IMR-90 (cell line): ENCODE measurements at regions not wholly inside any gene's neighbourhood (a gene's known extent, or its start where the extent isn't known, plus 50 kb on each side); places are given as distances from the start of the nearest gene placed in this dataset.

ENCODE experiments used
- ATAC-seq: fragments of 200-7000 bp; cut with Tn5 transposase; 2 replicates; pipeline ENCODE4 v1.9.1; 2020; ENCODE audit warnings: low read depth, mild to moderate bottlenecking, moderate library complexity
- BruUV-seq: library from RNA; stranded (reverse); fragments of 400-500 nt; replicated peaks from 2 replicates; lab custom pipeline; 2021; lab: Mats Ljungman, UMichigan
- CTCF ChIA-PET: fragments of 300-600 bp; formaldehyde crosslinking; extraction: SDS; loops from one replicate; lab custom pipeline; 2021; ENCODE audit warnings: antibody characterized with exemption; lab: Yijun Ruan, JAX
- POLR2A ChIA-PET: fragments of 300-600 bp; sonication (Branson Sonifier 250); formaldehyde crosslinking; loops from one replicate; lab custom pipeline; 2022; ENCODE audit warnings: antibody characterized with exemption; ENCODE audit not compliant: unreplicated experiment; lab: Charles Lee
- DNase-seq: peaks from one replicate; pipeline ENCODE4 v3.0.0; 2013
- H2AFZ ChIP-seq: replicated peaks from 2 replicates; pipeline ENCODE3; 2013; ENCODE audit warnings: low read length, mild to moderate bottlenecking; ENCODE audit not compliant: poor library complexity
- H2AK5ac ChIP-seq: 2 replicates; pipeline ENCODE4 v1.6.1; 2013; ENCODE audit warnings: low read depth, low read length, inconsistent platforms
- H2AK9ac ChIP-seq: replicated peaks from 2 replicates; pipeline ENCODE3; 2013; ENCODE audit warnings: mild to moderate bottlenecking, low read depth, low read length, moderate library complexity; ENCODE audit not compliant: poor library complexity
- H2BK120ac ChIP-seq: 2 replicates; pipeline ENCODE4 v1.6.1; 2013; ENCODE audit warnings: low read depth, low read length, inconsistent platforms
- H2BK15ac ChIP-seq: 3 replicates; pipeline ENCODE4 v1.6.1; 2013; ENCODE audit warnings: low read depth, low read length, inconsistent platforms
- H2BK20ac ChIP-seq: 2 replicates; pipeline ENCODE4 v1.6.1; 2013; ENCODE audit warnings: low read depth, mild to moderate bottlenecking, inconsistent platforms, low read length, moderate library complexity
- H2BK5ac ChIP-seq: 2 replicates; pipeline ENCODE4 v1.6.1; 2013; ENCODE audit warnings: mild to moderate bottlenecking, low read depth, low read length, inconsistent platforms; ENCODE audit not compliant: poor library complexity, severe bottlenecking
- H3K14ac ChIP-seq: replicated peaks from 2 replicates; pipeline ENCODE4 v1.6.1; 2013; ENCODE audit warnings: low read depth, low read length, inconsistent platforms
- H3K18ac ChIP-seq: 2 replicates; pipeline ENCODE4 v1.6.1; 2013; ENCODE audit warnings: low read depth, low read length, control low read depth
- H3K23ac ChIP-seq: 2 replicates; pipeline ENCODE4 v1.6.1; 2013; ENCODE audit warnings: low read depth, low read length, inconsistent platforms
- H3K27ac ChIP-seq: 2 replicates; pipeline ENCODE4 v1.5.1; 2013; ENCODE audit warnings: mild to moderate bottlenecking, control low read depth, low read length; ENCODE audit not compliant: insufficient read depth
- H3K27me3 ChIP-seq: 2 replicates; pipeline ENCODE4 v1.6.1; 2013; ENCODE audit warnings: low read length; ENCODE audit not compliant: control insufficient read depth, insufficient read depth
- H3K36me3 ChIP-seq: 2 replicates; pipeline ENCODE4 v1.6.1; 2013; ENCODE audit warnings: low read length, mixed read lengths; ENCODE audit not compliant: control insufficient read depth, insufficient read depth
- H3K4ac ChIP-seq: 2 replicates; pipeline ENCODE4 v1.6.1; 2013; ENCODE audit warnings: low read depth, low read length, inconsistent platforms
- H3K4me1 ChIP-seq: 2 replicates; pipeline ENCODE4 v1.6.1; 2013; ENCODE audit warnings: low read length, mixed read lengths; ENCODE audit not compliant: control insufficient read depth, insufficient read depth
- H3K4me2 ChIP-seq: 2 replicates; pipeline ENCODE4 v1.6.1; 2013; ENCODE audit warnings: low read depth, mild to moderate bottlenecking, control low read depth, low read length, moderate library complexity
- H3K4me3 ChIP-seq: 2 replicates; pipeline ENCODE4 v1.5.1; 2013; ENCODE audit warnings: low read depth, mild to moderate bottlenecking, control low read depth, low read length, moderate library complexity; ENCODE audit not compliant: insufficient read depth
- H3K56ac ChIP-seq: 2 replicates; pipeline ENCODE4 v1.6.1; 2013; ENCODE audit warnings: low read length, inconsistent platforms; ENCODE audit not compliant: insufficient read depth; ENCODE audit errors: extremely low read depth
- H3K79me1 ChIP-seq, 2 experiments: 2 replicates each; pipeline ENCODE4 v1.6.1; 2013; ENCODE audit warnings: low read length in 2 of 2, inconsistent platforms in 1 of 2, low read depth in 1 of 2
- H3K9ac ChIP-seq: 2 replicates; pipeline ENCODE4 v1.6.1; 2013; ENCODE audit warnings: low read depth, low read length, control low read depth
- H3K9me1 ChIP-seq: 2 replicates; pipeline ENCODE4 v1.6.1; 2013; ENCODE audit warnings: low read length, inconsistent platforms; ENCODE audit not compliant: insufficient read depth
- H3K9me3 ChIP-seq: 2 replicates; pipeline ENCODE4 v1.6.1; 2013; ENCODE audit warnings: low read length; ENCODE audit not compliant: control insufficient read depth, insufficient read depth
- H4K20me1 ChIP-seq: 2 replicates; pipeline ENCODE4 v1.6.1; 2013; ENCODE audit warnings: low read length, inconsistent platforms; ENCODE audit not compliant: insufficient read depth
- H4K5ac ChIP-seq: 2 replicates; pipeline ENCODE4 v1.6.1; 2013; ENCODE audit warnings: mild to moderate bottlenecking, low read depth, low read length, control low read depth
- H4K8ac ChIP-seq, 2 experiments: 2 replicates each; pipeline ENCODE4 v1.6.1; 2013; ENCODE audit warnings: low read depth in 2 of 2, low read length in 2 of 2, control low read depth in 1 of 2, inconsistent platforms in 1 of 2
- H4K91ac ChIP-seq: 2 replicates; pipeline ENCODE4 v1.6.1; 2013; ENCODE audit warnings: low read depth, low read length, inconsistent platforms; ENCODE audit not compliant: insufficient read depth
- MAFK ChIP-seq: IDR thresholded peaks from 2 replicates; pipeline ENCODE4 v1.6.1; 2012; ENCODE audit warnings: low read depth, low read length, improper control_type of control experiment
- MXI1 ChIP-seq: IDR thresholded peaks from 2 replicates; pipeline ENCODE4 v1.6.1; 2012; ENCODE audit warnings: low read depth, mild to moderate bottlenecking, low read length, moderate library complexity, borderline replicate concordance
- RCOR1 ChIP-seq: IDR thresholded peaks from 2 replicates; pipeline ENCODE4 v1.6.1; 2012; ENCODE audit warnings: mild to moderate bottlenecking, low read length, improper control_type of control experiment; ENCODE audit not compliant: insufficient replicate concordance
- WGBS, 2 experiments: methylation state at CpG; one replicate each; pipeline versions ENCODE4 v1.1.5 to v1.1.7; 2013; ENCODE audit warnings: missing lambda C conversion rate in 2 of 2; ENCODE audit not compliant: insufficient read length in 1 of 2; ENCODE audit errors: extremely low coverage in 2 of 2; 5-methylcytosine and 5-hydroxymethylcytosine counted together
- dilution Hi-C: fragments of 300-500 bp; cut with HindIII; formaldehyde crosslinking; loops from one replicate; pipeline ENCODE4 v1.14.3; 2018; ENCODE audit warnings: low sequenced_read_pairs; ENCODE audit not compliant: unreplicated experiment
- in situ Hi-C: fragments of 300-500 bp; cut with MboI; formaldehyde crosslinking; loops from 3 replicates; pipeline ENCODE4 v1.14.3; 2019; ENCODE audit warnings: low sequenced_read_pairs, inconsistent platforms, mixed read lengths
- intact Hi-C: fragments of 100-400 bp; cut with micrococcal nuclease; formaldehyde crosslinking; loops from 2 replicates; pipeline ENCODE4 v1.10.0; 2022

DNA sequence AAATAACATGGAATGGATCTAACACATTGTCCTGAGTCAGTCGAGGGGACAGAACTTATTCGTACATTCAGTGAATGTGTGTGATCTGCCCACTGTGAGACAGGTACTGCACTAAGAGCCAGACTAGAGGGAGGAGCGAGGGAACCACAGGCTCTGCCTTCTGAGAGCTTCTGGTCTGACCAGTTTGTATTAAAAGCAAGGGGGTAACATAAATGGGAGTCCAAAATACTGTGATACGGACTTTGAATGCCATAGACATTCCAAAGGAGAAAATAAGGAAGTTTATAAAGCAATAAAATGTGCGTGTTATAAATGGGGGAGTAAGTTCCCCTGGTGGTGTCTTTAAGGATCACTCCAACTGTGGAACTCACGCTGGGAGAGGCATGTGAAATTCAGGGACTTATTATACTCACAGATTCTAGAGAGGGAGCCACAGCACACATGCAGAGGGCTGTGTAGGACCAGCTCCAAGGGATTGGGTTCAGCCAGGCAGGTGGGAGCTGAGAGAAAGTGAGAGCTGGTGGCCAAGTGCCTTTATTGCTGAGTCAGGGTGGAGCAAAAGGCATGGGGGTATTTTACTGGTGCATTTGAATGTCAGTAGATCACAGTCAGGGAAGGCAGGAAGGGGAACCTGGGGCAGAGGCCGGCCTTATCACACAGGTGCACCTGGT lies 186.5 kb upstream of the WWC1 start:
- H3K79me1 ChIP-seq = no peaks in the 10 kb centered on the region
- BruUV-seq = no TSS peak
- H3K36me3 ChIP-seq = no peaks in the 10 kb centered on the region
- 61% methylated on average over 4 of the region's 7 CpGs; no CpG with 5 or more reads in 1 of the 2 experiments for WGBS, 2 experiments
- dilution Hi-C loops (no loop called here), in situ Hi-C loops (no loop called here), intact Hi-C loops (no loop called here)
- no peak overlapping the region for H4K5ac ChIP-seq
- H3K56ac ChIP-seq = no peak overlapping the region
- H2AK9ac ChIP-seq = no peak overlapping the region
- CTCF ChIA-PET = no interaction called here
- no peak overlapping the region for H2AFZ ChIP-seq
- no peak overlapping the region for H3K23ac ChIP-seq
- no peak overlapping the region for H2AK5ac ChIP-seq
- no peak overlapping the region for H2BK15ac ChIP-seq
- H3K27me3 ChIP-seq = no peaks in the 10 kb centered on the region
- H3K4me3 ChIP-seq = no peak overlapping the region
- H4K91ac ChIP-seq = no peak overlapping the region
- no peaks in the 10 kb centered on the region for H4K20me1 ChIP-seq
- no peak overlapping the region for H3K4ac ChIP-seq
- no peaks in the 10 kb centered on the region for H3K4me1 ChIP-seq
- H3K9me1 ChIP-seq = no peaks in the 10 kb centered on the region
- H2BK20ac ChIP-seq = no peak overlapping the region
- no peak overlapping the region for H3K4me2 ChIP-seq
- H2BK120ac ChIP-seq = no peak overlapping the region
- H3K9ac ChIP-seq = no peak overlapping the region
- no peak overlapping the region for H3K27ac ChIP-seq
- POLR2A ChIA-PET = no interaction called here
- H3K9me3 ChIP-seq = no peaks in the 10 kb centered on the region
- no peak for ATAC-seq
- DNase-seq = no peak
- H4K8ac ChIP-seq = no peak overlapping the region
- H3K14ac ChIP-seq = no peak overlapping the region
- H3K18ac ChIP-seq = no peak overlapping the region
- H2BK5ac ChIP-seq = no peak overlapping the region
- TF ChIP-seq MAFK (peak; percentile 31), RCOR1 (no peak), MXI1 (no peak)
